ENCODE measurements at regions not wholly inside any gene's neighbourhood (a gene's known extent, or its start where the extent isn't known, plus 50 kb on each side); places are given as distances from the start of the nearest gene placed in this dataset.
A peak's percentile ranks its signal among the peaks of the same experiment; 100 is the strongest.

GRCh38 chr17:71792966-71793365 lies 327.9 kb upstream of the SOX9 start:
- no peaks in the 10 kb centered on the region for H3K9me1 ChIP-seq (ENCODE audit: control insufficient read depth, extremely low read depth, insufficient read depth, low read length)
- H3K79me2 ChIP-seq (ENCODE audit: control insufficient read depth, insufficient read depth, low read length): no peaks in the 10 kb centered on the region
- DNase-seq (ENCODE audit: low read depth, low spot score) (peak; percentile 42), FAIRE-seq (peak; percentile 78)
- no peaks in the 10 kb centered on the region for H3K27me3 ChIP-seq (ENCODE audit: control insufficient read depth, extremely low read depth, insufficient read depth, low read length)
- TF ChIP-seq CTCF (optimal IDR thresholded peaks at IDR 0.05 in 1 of 3, IDR thresholded peaks at IDR 0.05 in 1 of 3, conservative IDR thresholded peaks at IDR 0.05 in 1 of 3; ENCODE audit: extremely low read depth in 1 of 3, insufficient read depth in 2 of 3, low read length in 3 of 3) (no peak), EZH2 (IDR thresholded peaks at IDR 0.05; ENCODE audit: low read length) (no peak)
- H3K4me2 ChIP-seq (ENCODE audit: control insufficient read depth, extremely low read depth, insufficient read depth, low read depth, low read length): peak overlapping the region; percentile 20
- H3K27ac ChIP-seq (ENCODE audit: control insufficient read depth, insufficient read depth, low read length): no peak overlapping the region
- no peak overlapping the region for H2AFZ ChIP-seq (ENCODE audit: control insufficient read depth, low read length)
- H3K36me3 ChIP-seq (ENCODE audit: control insufficient read depth in 2 of 2, extremely low read depth in 1 of 2, insufficient read depth in 2 of 2, low read length in 2 of 2): no peaks in the 10 kb centered on the region
- H3K9me3 ChIP-seq (ENCODE audit: control insufficient read depth, low read depth, low read length): no peaks in the 10 kb centered on the region
- dilution Hi-C loops (cut with MboI; ENCODE audit: extremely low pct_ligation_motif_present, low sequenced_read_pairs): no loop called here
- H3K4me1 ChIP-seq (ENCODE audit: control insufficient read depth, extremely low read depth, insufficient read depth, low read length): peaks cover 15% of the 10 kb centered on the region
- no peak overlapping the region for H3K4me3 ChIP-seq (ENCODE audit: control insufficient read depth in 2 of 3, extremely low read depth in 1 of 3, insufficient read depth in 2 of 3, low read depth in 1 of 3, low read length in 3 of 3)
- no peak overlapping the region for H3K9ac ChIP-seq (ENCODE audit: control insufficient read depth, extremely low read depth, insufficient read depth, low read length)
- H4K20me1 ChIP-seq (ENCODE audit: control insufficient read depth, extremely low read depth, insufficient read depth, low read length): no peaks in the 10 kb centered on the region

DNA sequence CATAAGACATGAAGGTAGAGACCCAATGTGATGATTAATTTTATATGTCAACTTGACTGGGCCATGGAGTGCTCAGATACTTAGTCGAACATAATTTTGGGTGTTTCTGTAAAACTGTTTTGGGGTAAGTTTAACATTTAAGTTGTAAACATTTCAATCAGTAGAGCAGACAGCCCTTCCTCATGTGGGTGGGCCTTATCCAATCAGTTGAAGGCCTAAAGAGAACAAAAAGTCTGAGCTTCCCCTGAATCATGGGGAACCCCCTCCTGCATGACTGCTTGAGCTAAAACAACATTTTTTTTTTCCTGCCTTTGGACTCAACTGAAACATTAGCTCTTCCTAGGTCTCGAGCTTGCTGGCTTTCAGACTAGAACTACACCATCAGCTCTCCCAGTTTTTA lies 327.3 kb upstream of the SOX9 start:
- Histone ChIP-seq H3K4me1 (ENCODE audit: control insufficient read depth, extremely low read depth, insufficient read depth, low read length) (peaks cover 15% of the 10 kb centered on the region), H3K27ac (ENCODE audit: control insufficient read depth, insufficient read depth, low read length) (no peak overlapping the region), H3K9ac (ENCODE audit: control insufficient read depth, extremely low read depth, insufficient read depth, low read length) (no peak overlapping the region), H4K20me1 (ENCODE audit: control insufficient read depth, extremely low read depth, insufficient read depth, low read length) (no peaks in the 10 kb centered on the region), H3K36me3 (ENCODE audit: control insufficient read depth in 2 of 2, extremely low read depth in 1 of 2, insufficient read depth in 2 of 2, low read length in 2 of 2) (no peaks in the 10 kb centered on the region), H3K79me2 (ENCODE audit: control insufficient read depth, insufficient read depth, low read length) (no peaks in the 10 kb centered on the region), H2AFZ (ENCODE audit: control insufficient read depth, low read length) (no peak overlapping the region), H3K4me2 (ENCODE audit: control insufficient read depth, extremely low read depth, insufficient read depth, low read depth, low read length) (no peak overlapping the region), H3K4me3 (ENCODE audit: control insufficient read depth in 2 of 3, extremely low read depth in 1 of 3, insufficient read depth in 2 of 3, low read depth in 1 of 3, low read length in 3 of 3) (no peak overlapping the region), H3K9me3 (ENCODE audit: control insufficient read depth, low read depth, low read length) (no peaks in the 10 kb centered on the region), H3K9me1 (ENCODE audit: control insufficient read depth, extremely low read depth, insufficient read depth, low read length) (no peaks in the 10 kb centered on the region), H3K27me3 (ENCODE audit: control insufficient read depth, extremely low read depth, insufficient read depth, low read length) (no peaks in the 10 kb centered on the region)
- FAIRE-seq (no peak), DNase-seq (ENCODE audit: low read depth, low spot score) (no peak)
- dilution Hi-C loops (cut with MboI; ENCODE audit: extremely low pct_ligation_motif_present, low sequenced_read_pairs): no loop called here
- TF ChIP-seq EZH2 (IDR thresholded peaks at IDR 0.05; ENCODE audit: low read length): no peak
- no peak for TF ChIP-seq CTCF (optimal IDR thresholded peaks at IDR 0.05 in 1 of 3, IDR thresholded peaks at IDR 0.05 in 1 of 3, conservative IDR thresholded peaks at IDR 0.05 in 1 of 3; ENCODE audit: extremely low read depth in 1 of 3, insufficient read depth in 2 of 3, low read length in 3 of 3)

Data from keratinocyte (primary cell).